Astrocyte of the cerebellum (primary cell): ENCODE measurements at regions not wholly inside any gene's neighbourhood (a gene's known extent, or its start where the extent isn't known, plus 50 kb on each side); places are given as distances from the start of the nearest gene placed in this dataset.
"Not testable (repeated sequence)": the region's sequence is repeated elsewhere in the genome, so short reads cannot be mapped to it uniquely, and the experiment has no call there.

Source experiments
- DNase-seq: peaks from one replicate; pipeline ENCODE4 v3.0.0-alpha.2; 2011; ENCODE audit warnings: low read depth
- H3K4me3 ChIP-seq: 2 replicates; pipeline ENCODE4 v1.5.1; 2011; ENCODE audit warnings: mild to moderate bottlenecking, low read depth, low read length, moderate library complexity
- in situ Hi-C: cut with HindIII; loops from 2 replicates; pipeline ENCODE4 v1.10.0; 2017; ENCODE audit warnings: low sequenced_read_pairs

DNA sequence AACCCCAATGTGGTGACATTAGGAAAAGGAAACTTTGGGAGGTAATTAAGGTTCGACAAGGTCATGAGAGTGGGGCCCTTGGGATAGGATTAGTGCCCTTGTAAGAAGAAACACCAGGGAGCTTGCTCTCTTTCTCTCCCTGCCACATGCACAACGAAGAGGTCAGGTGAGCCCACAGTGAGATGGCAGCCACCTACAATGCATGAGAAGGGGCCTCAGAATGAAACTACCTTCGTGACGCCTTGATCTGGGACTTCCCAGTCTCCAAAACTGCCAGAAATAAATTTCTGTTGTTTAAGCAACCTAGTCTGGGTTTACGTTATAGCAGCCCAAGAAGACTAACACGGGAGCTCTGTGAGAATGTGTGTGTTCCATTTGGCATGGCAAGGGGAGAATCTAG lies 682.8 kb downstream of the PRIM2 start:
- in situ Hi-C loops, DNase-seq, H3K4me3 ChIP-seq: not testable (repeated sequence)

DNA sequence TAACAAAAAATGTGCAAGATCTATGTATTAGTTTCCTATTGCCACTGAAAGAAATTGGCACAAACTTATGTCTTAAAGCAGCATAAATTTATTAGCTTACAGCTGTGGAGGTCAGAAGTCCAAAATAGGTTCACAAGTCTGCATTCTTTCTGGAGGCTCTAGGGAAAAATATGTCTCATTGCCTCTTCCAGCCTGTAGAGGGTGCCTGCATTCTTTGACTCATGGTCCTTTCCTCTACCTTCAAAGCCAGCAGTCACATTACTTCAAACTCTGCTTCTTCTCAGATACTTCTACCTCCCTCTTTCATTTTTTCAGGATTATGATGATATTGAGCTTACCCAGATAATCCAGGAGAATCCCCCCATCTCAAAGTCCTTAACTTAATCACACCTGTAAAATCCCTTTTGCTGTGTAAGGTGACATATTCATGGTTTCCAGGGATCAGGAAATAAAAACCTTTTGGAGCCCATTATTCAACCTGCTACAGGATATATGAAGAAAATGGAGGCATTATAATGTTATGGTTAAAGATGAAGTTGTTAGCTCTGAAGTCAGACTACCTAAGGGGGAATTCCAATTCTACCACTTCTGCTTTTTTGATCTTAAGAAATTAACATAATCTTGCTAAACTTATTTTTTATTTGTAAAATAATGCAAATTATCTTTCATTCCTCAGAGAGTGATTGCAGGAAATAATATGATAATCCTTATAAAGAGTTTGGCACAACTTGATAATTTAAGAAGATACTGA lies 686.2 kb downstream of the PRIM2 start:
- DNase-seq, in situ Hi-C loops, H3K4me3 ChIP-seq: not testable (repeated sequence)

DNA sequence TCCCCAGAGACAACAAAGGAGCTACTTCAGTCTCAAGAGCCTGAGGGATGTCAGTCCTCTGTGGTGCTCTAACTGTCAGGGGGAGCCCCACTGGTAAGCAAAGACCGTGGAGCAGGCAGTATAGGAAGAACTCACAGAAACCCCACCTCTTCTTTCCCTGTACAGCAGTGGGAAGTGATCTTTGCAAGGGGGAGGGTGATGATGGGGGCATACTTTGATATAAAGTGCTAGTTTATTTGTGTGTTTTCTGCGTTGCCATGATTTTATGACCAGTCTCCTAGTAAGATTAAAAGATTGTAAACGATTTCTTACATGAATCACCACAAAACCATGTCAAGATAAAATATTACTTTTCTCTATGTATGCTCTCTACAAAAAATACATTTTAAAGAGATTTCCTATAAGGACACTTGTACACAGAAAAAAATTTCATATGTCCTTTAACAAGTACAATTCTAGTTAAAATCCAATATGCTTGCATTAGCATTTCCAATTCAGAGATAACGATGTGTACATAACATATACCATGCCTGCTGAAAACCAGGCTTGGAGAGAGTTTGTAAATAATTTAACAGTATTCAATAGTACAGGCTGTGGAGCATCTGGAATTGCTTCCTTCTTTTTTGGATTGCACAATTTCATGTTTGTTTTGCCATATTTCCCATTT lies 690.0 kb downstream of the PRIM2 start:
- DNase-seq, in situ Hi-C loops, H3K4me3 ChIP-seq: not testable (repeated sequence)

GRCh38 chr6:58008001-58008335 lies 690.5 kb downstream of the PRIM2 start:
- in situ Hi-C loops, H3K4me3 ChIP-seq, DNase-seq: not testable (repeated sequence)

DNA sequence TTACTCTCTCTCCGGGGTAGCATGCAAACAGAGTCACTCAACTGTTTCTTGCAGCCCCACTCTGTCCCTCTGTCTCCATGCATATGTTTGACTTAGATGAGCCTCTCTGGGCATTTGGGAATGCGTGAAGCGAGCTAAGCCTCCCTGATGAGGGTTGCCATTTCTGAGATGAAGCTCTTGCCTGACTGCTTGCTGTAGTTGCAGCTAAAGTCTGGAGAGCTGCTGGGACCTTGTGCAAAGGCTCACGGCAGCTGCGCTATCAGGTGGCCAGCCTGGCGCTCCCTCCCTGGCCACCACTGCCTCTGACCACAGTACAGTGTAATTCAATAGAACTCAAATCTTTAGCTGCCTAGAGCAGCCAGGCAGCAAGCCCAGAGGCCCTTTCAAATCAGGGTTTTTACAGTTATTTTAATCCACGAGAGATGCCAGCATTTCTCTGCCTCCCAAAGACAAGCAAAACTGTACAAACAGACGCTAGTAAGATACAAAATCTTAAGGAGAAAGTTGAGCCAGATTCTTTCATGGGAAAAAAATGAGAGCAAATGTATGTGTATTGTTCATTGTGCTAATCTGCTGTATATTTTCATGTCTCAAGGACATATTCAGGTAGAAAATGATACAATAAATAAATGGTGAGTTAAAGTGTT lies 694.6 kb downstream of the PRIM2 start:
- DNase-seq, H3K4me3 ChIP-seq, in situ Hi-C loops: not testable (repeated sequence)

DNA sequence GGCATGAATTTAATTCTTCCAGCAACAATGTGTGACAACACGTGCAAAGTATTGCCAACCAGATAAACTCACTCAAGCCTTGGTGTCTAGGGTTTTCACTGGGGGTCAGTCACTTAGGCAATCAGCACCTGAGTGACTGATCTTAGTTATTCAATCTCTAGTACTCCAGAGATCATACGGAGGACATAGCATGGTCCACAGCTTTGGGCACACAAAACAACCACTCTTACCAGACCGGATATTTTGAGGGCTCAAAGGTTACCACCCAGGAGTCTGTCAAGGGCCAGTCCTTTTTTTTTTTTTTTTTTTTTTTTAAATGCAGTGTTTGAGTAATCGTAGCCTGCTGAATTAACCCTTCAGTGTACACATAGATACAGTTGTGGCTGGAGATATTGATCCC lies 699.2 kb downstream of the PRIM2 start:
- DNase-seq, in situ Hi-C loops, H3K4me3 ChIP-seq: not testable (repeated sequence)

DNA sequence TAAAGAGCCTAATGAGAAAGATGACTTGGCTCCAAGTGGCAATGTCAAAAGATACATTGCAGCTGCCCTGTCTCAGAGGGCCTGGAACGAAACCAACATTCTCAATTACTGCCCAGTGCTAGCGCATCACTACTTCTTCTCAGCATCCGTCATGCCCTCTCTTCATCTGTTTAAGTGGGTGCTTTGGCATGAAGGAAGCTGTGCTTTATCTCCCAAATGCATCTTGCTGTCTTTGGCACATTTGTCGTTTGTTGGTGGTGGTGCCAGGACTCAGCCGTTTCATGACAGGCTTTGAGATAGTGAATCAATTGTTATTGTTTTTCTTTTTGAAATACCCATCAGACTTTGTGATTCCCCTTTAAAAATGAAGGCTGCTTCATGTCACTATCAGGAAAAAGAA lies 710.8 kb downstream of the PRIM2 start:
- in situ Hi-C loops, H3K4me3 ChIP-seq, DNase-seq: not testable (repeated sequence)

GRCh38 chr6:58038213-58038612 lies 720.8 kb downstream of the PRIM2 start:
- DNase-seq, H3K4me3 ChIP-seq, in situ Hi-C loops: not testable (repeated sequence)

GRCh38 chr6:58046584-58046983 lies 729.2 kb downstream of the PRIM2 start:
- H3K4me3 ChIP-seq, in situ Hi-C loops, DNase-seq: not testable (repeated sequence)

GRCh38 chr6:58047389-58047788 lies 730.0 kb downstream of the PRIM2 start:
- H3K4me3 ChIP-seq, DNase-seq, in situ Hi-C loops: not testable (repeated sequence)

- in situ Hi-C loops, H3K4me3 ChIP-seq, DNase-seq: not testable (repeated sequence)
Observed at GRCh38 chr6:58047865-58048264, 730.4 kb downstream of the PRIM2 start.

- H3K4me3 ChIP-seq, in situ Hi-C loops, DNase-seq: not testable (repeated sequence)
Observed at GRCh38 chr6:58055465-58056176, 738.2 kb downstream of the PRIM2 start.

DNA sequence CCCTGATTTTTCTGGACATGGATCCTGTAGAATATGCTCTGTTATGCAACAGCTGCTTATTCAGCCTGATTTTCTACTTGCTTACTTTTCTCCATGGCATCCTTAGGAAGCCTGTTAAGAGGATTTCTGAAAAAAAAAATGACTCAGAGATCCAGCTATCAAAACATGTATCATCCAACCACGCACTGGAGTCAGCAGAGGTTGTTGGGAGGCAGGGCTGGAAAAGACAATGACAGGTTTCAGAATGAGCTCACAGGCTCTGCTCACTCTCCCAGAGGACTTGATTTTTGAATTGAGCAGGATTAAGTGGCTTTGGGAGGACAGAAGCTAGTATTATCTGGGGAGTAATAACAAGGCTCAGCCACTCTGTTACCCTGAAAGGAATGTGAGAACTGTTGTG lies 742.3 kb downstream of the PRIM2 start:
- in situ Hi-C loops, DNase-seq, H3K4me3 ChIP-seq: not testable (repeated sequence)

GRCh38 chr6:58063542-58063941 lies 746.1 kb downstream of the PRIM2 start:
- DNase-seq, H3K4me3 ChIP-seq, in situ Hi-C loops: not testable (repeated sequence)

- in situ Hi-C loops = not testable (repeated sequence)
Observed at GRCh38 chr6:58067867-58068548, 750.6 kb downstream of the PRIM2 start.

More at GRCh38 chr6:58067867-58068548, 750.6 kb downstream of the PRIM2 start:
- not testable (repeated sequence) for H3K4me3 ChIP-seq, DNase-seq
